HG02840 (cell line): ENCODE measurements at regions not wholly inside any gene's neighbourhood (a gene's known extent, or its start where the extent isn't known, plus 50 kb on each side); places are given as distances from the start of the nearest gene placed in this dataset.
"Not testable (repeated sequence)": the region's sequence is repeated elsewhere in the genome, so short reads cannot be mapped to it uniquely, and the experiment has no call there.

Source experiments
- ATAC-seq: cut with Tn5 transposase; IDR thresholded peaks from one replicate; pipeline ENCODE4 v1.9.1; 2021; ENCODE audit warnings: mild to moderate bottlenecking, moderate library complexity, moderate number of reproducible peaks; ENCODE audit not compliant: unreplicated experiment, low FRiP score

DNA sequence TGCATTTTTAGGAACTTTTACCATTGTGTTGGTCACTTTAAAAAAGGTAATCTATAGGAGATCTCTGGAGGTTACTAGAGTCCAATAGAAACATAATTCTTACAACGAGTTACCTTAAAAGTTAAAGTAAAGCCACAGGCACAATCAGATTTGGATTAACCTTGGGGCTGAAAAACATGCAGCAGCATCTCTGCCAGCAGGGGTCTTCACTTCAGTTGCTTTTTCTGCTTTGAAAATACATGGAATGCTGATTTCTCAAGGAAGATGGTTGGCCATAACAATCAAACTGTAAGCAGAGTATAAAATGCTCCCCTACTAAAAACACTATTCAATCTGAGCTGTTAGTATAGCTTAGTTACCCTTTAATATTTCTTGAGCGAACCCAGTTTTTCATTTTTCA lies 1072.3 kb upstream of the PCDH10 start:
- ATAC-seq = no peak

DNA sequence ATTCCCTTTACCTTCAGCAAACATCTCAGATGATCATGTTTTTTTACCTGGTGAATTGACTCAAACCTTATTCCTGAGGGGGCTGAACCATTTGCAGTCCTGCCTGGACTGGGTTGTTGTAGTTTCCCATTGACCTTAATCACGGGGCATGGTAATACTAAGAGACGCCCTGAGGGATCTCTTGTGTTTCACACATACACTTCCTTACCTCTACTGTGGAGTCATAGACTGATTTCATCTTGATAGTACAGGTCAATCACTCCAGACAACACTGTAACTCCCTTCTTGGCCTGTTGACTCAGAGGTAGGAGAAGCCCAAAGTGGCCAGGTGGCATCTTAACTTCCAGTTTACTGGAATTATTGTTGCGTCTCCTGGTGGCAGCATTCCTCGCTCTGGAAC lies 1064.0 kb upstream of the PCDH10 start:
- no peak for ATAC-seq

DNA sequence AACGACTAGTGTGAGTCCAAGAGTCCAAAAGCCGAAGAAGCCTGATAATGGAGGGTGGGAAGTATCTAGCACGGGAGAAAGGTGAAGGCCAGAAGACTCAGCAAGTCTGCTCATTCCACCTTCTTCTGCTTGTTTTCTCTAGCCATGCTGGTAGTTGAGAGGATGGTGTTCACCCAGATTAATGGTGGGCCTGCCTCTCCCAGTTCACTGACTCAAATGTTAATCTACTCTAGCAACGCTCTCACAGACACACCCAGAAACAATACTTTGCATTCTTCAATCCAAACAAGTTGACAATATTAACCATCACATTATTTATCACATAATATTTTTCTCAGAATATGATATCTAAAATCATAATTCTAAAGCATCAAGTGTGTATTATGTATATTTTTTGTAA lies 1055.1 kb upstream of the PCDH10 start:
- ATAC-seq = no peak

DNA sequence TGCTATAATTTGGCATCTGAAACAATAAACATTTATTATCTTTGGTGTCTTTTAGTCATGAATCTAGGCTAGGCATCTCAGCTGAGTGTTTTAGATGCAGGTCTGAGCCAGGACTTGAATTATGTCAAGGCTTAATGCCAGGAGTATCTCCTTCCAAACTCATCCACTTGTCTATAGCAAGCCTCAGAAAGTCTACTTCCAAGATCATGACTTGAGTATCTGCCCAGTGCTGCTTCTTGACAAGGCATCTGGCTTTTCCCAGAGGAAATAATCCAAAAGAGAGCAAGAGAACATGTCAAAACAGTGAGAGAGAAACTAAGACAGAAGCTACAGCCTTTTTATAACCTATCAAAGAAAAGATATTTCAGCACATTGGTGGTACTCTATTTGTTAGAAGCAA lies 1052.1 kb upstream of the PCDH10 start:
- ATAC-seq = no peak

DNA sequence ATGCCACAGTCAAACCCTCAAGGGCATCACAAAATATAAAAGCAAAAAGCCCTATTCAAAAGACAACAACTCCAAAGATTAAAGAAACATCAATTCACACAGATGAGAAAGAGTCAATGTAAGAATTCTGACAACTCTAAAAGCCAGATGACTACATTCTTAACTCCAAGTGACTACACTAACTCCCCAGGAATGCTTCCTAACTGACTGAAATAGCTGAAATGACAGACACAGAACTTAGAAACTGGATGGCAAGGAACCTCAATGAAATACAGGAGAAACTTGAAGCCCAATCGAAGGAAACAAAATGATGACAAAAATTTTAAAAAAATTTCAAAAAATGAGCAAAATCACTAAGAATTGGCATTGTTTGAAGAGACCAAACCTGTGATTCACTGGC lies 1047.6 kb upstream of the PCDH10 start:
- no peak for ATAC-seq

DNA sequence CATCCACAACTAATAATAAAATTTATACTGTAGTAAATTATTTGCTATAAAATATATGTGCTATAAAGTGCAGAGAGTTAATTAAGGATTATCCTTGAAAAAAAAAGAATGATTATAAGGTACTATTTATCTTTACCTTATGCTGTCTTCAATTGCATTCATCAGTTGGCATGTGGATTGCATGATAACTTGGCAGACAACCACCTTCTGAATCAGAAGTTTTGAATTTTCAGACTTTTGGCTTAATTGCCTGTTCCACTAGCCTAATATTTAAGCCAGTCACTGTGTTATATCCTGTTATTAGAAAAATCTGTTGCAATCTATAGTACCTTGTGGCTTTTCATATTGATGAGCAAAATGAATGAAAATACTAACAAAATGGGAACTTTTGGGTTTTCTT lies 1040.3 kb upstream of the PCDH10 start:
- ATAC-seq = no peak

DNA sequence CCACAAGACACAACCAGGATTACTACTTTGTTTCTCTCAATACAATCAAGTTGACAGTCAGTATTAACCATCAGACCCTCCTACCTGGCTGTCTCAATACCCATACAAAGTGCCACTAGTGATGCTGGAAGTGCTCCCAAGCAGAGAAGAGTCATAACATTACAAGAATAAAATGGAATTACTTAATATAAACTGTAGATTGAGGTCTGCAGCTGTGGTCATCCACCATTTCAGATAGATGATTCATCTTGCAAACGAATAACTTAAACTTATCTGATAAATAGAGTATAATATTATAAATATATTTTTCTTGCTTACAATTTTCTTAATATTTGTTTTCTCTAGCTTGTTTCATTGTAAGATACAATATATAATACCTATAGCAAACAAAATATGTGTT lies 1034.2 kb upstream of the PCDH10 start:
- no peak for ATAC-seq

DNA sequence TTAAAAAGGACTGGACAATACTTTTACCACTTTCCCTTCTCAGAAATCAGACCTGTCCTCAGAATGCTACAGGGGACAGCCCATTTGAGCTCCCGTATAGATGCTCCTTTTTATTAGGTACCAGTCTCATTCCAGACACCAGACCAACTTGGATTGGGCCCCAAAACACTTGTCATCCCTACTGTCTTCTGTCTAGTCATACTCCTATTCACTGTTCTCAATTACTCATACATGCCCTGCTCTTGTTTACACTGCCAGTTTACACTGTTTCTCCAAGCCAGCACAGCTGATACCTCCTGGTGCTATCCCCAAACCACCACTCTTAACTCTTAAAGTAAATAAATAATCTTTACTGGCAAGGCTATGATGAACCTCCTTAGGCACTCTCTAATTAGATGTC lies 1026.4 kb upstream of the PCDH10 start:
- ATAC-seq = not testable (repeated sequence)

DNA sequence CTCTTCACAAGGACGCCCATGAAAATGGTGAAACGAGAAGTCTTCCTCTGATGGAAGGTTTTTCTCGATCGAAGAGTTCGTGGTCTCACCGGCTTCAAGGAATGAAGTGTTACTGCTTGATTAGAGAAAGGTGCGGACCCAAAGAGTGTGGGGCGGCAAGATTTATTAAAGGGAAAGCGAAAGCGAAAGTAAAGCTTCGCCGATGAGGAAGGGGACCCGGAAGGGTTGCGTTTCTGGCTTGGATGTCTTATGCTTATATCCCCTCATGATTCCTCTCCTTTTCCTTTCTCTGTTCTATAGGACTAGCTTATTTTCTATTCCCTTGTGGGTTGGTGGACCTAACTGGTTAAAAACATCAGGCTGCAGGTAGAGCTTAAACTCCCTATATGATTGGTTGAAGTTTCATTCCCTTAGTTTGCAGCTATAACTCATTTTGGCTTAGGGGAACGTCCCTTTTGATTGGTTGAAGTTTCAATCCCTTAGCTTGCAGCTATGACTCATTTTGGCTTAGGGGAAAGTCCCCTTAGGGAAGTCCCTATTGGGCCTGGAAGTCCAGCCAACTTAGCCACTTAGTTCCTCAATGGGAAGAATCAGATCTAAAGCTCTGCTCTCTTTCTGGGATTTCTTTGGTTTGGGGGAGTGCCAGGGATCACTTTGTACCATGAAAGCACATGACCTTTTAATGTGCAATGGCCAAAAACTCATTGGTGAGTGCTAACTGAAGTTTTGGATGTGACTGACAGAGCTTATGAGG lies 1025.0 kb upstream of the PCDH10 start:
- ATAC-seq = no peak

DNA sequence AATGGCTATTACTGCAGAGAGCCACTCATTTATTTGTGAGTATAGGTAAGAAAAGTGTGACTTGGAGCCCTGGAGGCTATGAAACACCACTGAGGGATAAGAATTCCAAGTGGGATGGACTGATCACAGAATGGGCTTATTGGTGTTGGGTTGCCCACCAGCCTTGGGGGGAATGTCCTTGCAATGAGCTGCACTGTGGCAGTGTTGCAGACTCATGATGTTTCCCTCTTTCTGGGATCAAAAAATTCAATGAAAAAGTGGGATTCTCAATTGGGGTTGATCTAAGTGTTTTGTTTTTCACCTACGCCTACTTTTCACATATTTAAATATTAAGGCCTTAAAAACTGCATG lies 1024.5 kb upstream of the PCDH10 start:
- ATAC-seq = no peak

DNA sequence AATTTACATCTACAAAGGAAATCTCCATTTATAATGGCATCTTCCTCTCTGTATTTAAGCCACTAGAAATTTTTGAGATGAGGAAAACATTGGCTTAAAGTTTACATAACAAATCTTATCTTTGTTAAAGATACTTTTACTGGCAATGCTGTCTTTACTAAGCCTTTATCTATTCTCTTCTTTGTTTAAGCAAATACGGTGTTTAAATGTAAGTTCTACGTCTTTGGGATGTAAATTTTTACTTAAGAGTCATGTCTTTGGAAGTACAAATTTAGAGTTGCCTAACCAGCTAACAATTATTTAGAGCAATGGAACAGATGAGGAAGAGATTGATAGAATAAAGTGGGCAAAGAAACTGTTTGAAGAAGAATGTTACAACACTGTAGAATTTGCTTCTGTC lies 1024.0 kb upstream of the PCDH10 start:
- ATAC-seq = no peak

DNA sequence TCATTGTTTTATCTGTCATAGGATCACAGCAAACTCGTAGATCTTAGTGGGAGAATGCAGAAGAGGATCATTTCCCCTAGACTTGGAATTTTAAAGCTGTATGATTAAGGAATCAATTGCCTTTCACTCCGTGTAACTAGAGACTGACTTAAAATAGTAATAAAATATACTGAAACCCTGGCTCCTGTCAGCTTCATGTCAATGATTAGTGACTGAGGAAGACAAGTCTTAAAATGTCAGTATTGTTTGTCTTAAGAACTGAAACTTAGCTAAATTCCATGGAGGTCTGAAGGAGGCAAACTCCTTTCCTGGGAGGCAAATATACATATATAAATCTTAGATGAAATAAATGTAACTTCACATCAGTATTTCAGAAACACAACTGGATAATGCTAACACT lies 1016.7 kb upstream of the PCDH10 start:
- no peak for ATAC-seq

DNA sequence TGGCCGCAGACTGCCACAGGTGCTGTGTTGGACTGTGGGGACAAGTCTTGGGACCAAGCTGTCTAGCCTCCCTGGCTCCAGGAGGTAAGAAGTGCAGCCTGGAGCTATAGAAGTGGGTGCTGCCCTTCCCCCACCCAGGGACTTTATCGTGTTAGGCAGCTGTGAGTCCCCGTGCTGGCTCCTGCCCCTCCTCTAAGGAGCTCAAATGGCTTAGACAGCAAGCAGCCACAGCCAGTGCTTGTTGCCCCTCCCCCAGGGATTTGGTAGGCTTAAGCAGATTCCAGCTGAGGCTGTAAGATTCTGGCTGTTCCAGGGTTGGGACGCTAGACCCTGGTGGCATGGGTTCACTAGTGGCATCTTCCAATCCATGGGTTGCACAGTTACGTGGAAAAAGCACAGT lies 979.4 kb upstream of the PCDH10 start:
- no peak for ATAC-seq

DNA sequence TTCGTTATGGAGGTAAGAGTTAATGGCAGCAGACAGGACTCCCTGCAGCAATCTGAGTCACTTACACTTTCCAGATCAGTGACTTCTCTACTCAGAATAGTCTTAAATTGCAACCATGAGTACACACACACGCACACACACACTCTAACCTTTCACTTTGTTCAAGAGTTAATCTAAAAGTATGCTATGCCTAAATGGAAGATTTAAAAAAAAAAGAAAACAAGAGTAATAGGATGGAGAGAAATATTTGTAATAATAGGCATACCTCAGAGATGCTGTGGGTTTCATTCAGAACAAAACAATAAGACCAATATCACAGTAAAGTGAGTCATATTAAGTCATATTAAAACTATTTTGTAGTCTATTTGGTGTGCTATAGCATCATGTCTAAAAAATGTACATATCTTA lies 969.1 kb upstream of the PCDH10 start:
- ATAC-seq = no peak

DNA sequence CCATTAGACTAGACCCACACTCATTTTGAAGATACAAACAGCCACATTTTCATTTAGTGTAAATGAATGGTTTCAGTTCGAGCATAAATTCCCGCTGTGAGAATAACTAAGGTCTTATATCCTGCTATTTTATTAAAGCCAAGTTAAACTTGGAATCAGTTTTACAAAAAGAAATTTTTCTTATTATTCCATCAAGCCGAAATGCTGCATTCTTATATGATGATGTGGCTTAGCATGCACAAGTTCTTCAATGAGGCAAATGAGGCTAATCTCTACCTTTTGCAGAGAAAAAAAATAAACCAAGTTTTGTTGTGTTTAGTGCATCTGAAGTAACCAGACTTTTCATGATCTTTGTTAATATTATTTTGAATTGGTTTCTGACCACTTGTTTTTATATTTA lies 953.9 kb upstream of the PCDH10 start:
- ATAC-seq = no peak

DNA sequence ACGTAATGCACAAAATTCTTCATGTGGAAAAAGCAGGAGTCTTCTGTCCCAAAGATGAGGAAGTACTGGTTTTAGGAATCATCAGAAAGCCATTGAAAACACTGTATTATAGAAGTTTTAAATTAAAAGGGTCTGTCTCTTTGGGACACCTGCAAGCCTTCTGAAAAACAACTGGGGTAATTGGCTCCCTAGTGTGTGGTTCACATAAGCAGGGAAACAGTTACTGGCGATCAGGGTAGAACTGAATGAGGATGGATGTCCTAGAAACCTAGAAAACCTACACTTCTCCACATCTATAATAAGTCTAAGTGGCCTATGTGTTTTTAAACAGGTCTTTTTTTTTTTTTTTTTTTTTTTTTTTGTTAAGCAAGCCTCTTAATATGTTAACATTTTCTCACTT lies 945.5 kb upstream of the PCDH10 start:
- no peak for ATAC-seq

DNA sequence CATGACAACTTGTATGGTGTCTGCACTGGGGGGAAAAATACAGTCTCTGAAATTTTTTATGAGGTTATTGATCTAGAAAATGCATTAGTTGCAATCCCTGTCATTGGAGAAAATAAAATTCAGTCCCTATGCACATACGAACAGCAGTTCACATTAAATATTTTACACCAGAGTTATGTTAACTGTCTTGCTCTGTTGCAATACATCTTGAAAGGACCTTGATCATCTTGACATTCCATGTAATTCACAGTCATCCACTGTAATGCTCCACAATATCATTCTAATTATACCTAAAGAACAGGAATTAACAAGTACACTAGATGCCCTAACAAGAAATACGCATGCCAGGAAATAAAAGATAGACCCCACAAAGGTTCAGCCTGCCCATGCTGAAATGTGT lies 934.6 kb upstream of the PCDH10 start:
- ATAC-seq = no peak

DNA sequence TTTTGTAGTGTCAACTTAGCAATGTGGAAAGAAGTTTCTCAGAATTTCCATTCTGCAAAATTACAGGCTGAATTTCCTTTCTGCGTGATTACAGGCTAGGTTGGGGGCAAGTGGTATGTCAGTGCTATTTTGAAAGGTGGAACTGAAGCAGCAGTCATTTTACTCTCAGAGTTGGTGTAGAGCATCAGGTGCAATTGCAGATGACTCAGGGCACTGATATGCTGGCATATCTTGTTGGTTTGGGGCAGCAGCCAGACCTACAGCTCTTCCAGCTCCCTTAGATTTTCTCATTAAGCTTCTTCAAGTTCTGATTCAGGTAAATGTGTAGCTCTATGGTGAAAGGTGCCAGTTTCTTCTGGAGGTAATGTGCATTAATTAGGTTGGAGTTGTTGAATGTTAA lies 930.7 kb upstream of the PCDH10 start:
- no peak for ATAC-seq

DNA sequence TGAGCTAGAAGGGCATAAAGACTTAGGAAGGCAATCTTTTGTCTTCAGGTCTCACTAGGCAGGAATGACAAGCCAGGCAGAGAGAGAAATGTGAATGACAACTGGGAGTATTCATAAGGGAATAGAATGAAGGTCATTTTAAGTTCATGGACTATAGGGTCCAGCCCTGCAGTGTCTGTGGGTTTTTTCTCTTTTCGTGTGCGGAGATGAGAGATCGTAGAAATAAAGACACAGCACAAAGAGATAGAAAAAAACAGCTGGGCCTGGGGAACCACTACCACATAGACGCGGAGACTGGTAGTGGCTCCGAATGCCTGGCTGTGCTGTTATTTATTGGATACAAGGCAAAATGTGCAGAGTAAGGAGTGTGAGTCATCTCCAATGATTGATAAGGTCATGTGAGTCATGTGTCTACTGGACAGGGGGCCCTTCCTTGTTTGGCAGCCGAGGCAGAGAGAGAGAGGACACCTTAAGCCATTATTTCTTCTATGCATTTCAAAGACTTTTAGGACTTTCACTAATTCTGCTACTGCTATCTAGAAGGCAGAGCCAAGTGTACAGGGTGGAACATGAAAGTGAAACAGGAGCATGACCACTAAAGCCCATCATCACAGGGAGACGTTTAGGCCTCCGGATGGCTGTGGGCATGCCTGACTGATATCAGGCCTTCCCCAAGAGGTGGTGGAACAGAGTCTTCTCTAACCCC lies 921.8 kb upstream of the PCDH10 start:
- no peak for ATAC-seq

DNA sequence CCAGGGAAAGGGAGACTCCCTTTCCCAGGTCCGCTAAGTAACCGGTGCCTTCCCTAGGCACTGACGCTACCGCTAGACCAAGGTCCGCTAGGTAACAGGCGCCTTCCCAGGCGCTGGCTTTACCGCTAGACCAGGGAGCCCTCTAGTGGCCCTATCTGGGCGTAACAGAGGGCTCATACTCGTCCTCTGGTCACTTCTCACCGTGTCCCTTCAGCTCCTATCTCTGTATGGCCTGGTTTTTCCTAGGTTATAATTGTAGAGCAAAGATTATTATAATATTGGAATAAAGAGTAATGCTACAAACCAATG lies 921.3 kb upstream of the PCDH10 start:
- ATAC-seq = not testable (repeated sequence)

DNA sequence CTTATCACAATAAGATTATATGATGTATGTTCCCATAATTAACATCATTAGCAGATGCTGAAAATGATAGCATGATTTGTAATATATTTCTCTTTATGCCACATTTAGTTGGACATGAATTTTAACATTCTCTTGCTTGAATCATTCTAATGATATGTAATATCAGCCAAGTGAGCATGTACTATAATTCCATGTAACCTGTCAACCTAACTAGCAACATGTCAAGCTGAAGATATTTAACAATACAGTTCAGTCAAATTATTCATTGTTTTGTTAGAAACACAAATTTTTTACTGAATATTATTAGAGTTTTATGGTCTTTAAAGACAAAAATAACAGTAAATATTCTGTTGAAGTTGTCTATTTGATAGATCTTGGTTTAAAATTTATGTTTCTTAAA lies 920.4 kb upstream of the PCDH10 start:
- no peak for ATAC-seq

DNA sequence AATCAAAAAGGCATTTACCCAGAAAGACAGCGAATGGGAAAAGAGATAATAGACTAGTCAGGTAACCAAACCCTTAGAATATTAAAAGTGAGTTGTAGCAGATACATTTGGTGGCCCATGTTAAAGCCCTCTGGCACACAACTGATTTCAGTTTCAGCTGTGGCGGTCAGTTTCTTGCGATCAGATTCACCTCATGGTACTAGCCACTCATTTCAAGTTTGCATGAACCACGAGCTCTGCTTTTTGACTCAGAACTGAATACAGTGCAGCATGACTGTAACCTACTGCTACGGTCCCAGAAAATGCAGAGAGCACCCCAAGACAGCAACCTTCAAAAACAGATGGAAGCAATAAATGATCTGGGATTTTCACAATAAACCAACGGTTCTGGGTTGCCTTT lies 919.1 kb upstream of the PCDH10 start:
- no peak for ATAC-seq

DNA sequence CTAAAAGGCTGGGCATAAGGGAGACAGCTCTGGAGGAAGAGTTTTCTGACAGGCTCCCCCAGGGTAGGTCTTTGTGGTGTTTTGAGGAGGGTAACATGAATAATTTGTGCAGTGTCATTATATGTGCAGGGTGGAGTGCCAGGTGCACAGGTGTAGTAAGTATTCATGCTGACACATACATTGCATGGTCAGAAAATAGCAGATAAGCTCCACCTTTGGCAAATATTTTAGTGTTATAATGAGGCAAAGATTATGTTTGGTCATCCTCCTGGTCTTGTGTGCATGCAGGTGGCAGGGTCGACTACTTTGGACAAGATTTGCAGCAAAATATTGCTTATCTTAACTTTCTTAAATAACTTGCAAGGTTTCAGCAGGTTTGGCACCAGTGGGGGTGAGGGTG lies 910.4 kb upstream of the PCDH10 start:
- ATAC-seq = no peak
